ENCODE measurements at regions not wholly inside any gene's neighbourhood (a gene's known extent, or its start where the extent isn't known, plus 50 kb on each side); places are given as distances from the start of the nearest gene placed in this dataset.

- no peaks in the 10 kb centered on the region for H3K27me3 ChIP-seq (ENCODE audit: insufficient read depth, poor library complexity, severe bottlenecking)
- H3K4me3 ChIP-seq (replicated peaks; ENCODE audit: insufficient read depth, low read length), result no peak overlapping the region
Observed at GRCh38 chr19:32231020-32231419, 114.4 kb upstream of the ZNF507 start.

GRCh38 chr19:32231691-32232090 lies 113.7 kb upstream of the ZNF507 start:
- no peak overlapping the region for H3K4me3 ChIP-seq (replicated peaks; ENCODE audit: insufficient read depth, low read length)
- DNase-seq (ENCODE audit: low read depth in 1 of 2, low spot score in 1 of 2), result no peak
- no peak overlapping the region for H3K27ac ChIP-seq (replicated peaks)
- H3K27me3 ChIP-seq (ENCODE audit: insufficient read depth, poor library complexity, severe bottlenecking), result no peaks in the 10 kb centered on the region
- no peak for TF ChIP-seq POLR2AphosphoS5 (IDR thresholded peaks at IDR 0.05; ENCODE audit: low read depth)
- no peak for TF ChIP-seq REST (IDR thresholded peaks at IDR 0.05; ENCODE audit: insufficient replicate concordance, low read depth)
- TF ChIP-seq, protein P1, sequence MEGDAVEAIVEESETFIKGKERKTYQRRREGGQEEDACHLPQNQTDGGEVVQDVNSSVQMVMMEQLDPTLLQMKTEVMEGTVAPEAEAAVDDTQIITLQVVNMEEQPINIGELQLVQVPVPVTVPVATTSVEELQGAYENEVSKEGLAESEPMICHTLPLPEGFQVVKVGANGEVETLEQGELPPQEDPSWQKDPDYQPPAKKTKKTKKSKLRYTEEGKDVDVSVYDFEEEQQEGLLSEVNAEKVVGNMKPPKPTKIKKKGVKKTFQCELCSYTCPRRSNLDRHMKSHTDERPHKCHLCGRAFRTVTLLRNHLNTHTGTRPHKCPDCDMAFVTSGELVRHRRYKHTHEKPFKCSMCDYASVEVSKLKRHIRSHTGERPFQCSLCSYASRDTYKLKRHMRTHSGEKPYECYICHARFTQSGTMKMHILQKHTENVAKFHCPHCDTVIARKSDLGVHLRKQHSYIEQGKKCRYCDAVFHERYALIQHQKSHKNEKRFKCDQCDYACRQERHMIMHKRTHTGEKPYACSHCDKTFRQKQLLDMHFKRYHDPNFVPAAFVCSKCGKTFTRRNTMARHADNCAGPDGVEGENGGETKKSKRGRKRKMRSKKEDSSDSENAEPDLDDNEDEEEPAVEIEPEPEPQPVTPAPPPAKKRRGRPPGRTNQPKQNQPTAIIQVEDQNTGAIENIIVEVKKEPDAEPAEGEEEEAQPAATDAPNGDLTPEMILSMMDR (IDR thresholded peaks at IDR 0.05; ENCODE audit: insufficient read depth, low read length), result no peak
- TF ChIP-seq GABPA (IDR thresholded peaks at IDR 0.05; ENCODE audit: low read depth), result no peak

More at GRCh38 chr19:32231020-32231419, 114.4 kb upstream of the ZNF507 start:
- TF ChIP-seq, protein P1 (IDR thresholded peaks at IDR 0.05; ENCODE audit: insufficient read depth, low read length), result no peak
- TF ChIP-seq POLR2AphosphoS5 (IDR thresholded peaks at IDR 0.05; ENCODE audit: low read depth) (no peak), GABPA (IDR thresholded peaks at IDR 0.05; ENCODE audit: low read depth) (no peak), SPI1 (IDR thresholded peaks at IDR 0.05; ENCODE audit: borderline replicate concordance, low read depth) (no peak), REST (IDR thresholded peaks at IDR 0.05; ENCODE audit: insufficient replicate concordance, low read depth) (no peak)
- no peak overlapping the region for H3K27ac ChIP-seq (replicated peaks)
- DNase-seq (ENCODE audit: low read depth in 1 of 2, low spot score in 1 of 2), result no peak

DNA sequence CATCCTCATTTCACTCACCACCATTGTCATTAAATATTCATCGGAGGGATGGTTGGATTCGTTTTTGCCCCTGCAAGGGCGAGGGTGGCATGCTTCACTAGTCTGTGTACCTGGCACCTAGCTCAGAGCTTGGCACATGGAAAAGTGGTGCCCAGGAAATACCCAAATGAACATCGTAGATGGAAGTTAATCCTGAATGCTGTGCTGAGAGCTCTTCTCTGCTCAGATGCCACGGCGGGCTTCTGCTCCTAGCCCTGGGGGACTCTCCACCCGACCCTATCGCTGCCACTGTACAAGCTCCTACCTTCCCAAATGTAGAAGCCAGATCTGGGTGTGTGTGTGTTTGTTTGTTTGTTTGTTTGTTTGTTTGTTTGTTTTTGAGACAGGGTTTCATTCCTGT lies 113.0 kb upstream of the ZNF507 start:
- Histone ChIP-seq H3K27ac (replicated peaks) (no peak overlapping the region), H3K4me3 (replicated peaks; ENCODE audit: insufficient read depth, low read length) (no peak overlapping the region), H3K27me3 (ENCODE audit: insufficient read depth, poor library complexity, severe bottlenecking) (no peaks in the 10 kb centered on the region)
- no peak for TF ChIP-seq GABPA (IDR thresholded peaks at IDR 0.05; ENCODE audit: low read depth)
- TF ChIP-seq SPI1 (IDR thresholded peaks at IDR 0.05; ENCODE audit: borderline replicate concordance, low read depth), result no peak
- TF ChIP-seq POLR2AphosphoS5 (IDR thresholded peaks at IDR 0.05; ENCODE audit: low read depth), result no peak
- TF ChIP-seq, protein P1 (IDR thresholded peaks at IDR 0.05; ENCODE audit: insufficient read depth, low read length), result no peak
- no peak for TF ChIP-seq REST (IDR thresholded peaks at IDR 0.05; ENCODE audit: insufficient replicate concordance, low read depth)
- DNase-seq (ENCODE audit: low read depth in 1 of 2, low spot score in 1 of 2), result no peak

Data from HL-60 (cell line).